Stimulated activated CD8-positive, alpha-beta memory T cell treated with anti-CD3 and anti-CD28 coated beads, Interleukin-7, amount 100 ng/mL, for 24 hours (primary cell): ENCODE measurements at regions not wholly inside any gene's neighbourhood (a gene's known extent, or its start where the extent isn't known, plus 50 kb on each side); places are given as distances from the start of the nearest gene placed in this dataset.
"Not testable (repeated sequence)": the region's sequence is repeated elsewhere in the genome, so short reads cannot be mapped to it uniquely, and the experiment has no call there.

Source experiments
- DNase-seq: peaks from one replicate; pipeline ENCODE4 v3.0.0-alpha.2; 2020; ENCODE audit warnings: low read depth

GRCh38 chr7:156014201-156014600 is 201.9 kb upstream of the SHH start:
- no peak for DNase-seq

DNA sequence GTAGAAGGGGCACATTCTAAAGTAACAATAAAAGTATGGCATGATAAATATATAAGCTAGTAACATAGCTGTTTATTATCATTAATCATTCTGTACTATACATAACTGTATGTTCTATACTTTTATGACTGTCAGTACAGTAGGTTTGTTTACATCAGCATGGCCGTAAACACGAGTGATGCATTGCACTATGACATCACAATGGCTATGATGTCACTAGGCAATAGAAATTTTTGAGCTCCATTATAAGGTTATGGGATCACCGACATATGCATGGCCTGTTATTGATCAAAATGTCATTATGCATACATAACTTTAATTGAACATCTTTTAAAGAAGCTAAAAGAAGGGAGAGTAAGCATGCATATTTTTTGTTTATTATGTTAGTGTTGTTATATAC is 200.1 kb upstream of the SHH start:
- no peak for DNase-seq

GRCh38 chr7:156009569-156009968 is 197.3 kb upstream of the SHH start:
- DNase-seq = no peak

- not testable (repeated sequence) for DNase-seq
Measured at GRCh38 chr7:156006876-156007275, 194.6 kb upstream of the SHH start.

DNA sequence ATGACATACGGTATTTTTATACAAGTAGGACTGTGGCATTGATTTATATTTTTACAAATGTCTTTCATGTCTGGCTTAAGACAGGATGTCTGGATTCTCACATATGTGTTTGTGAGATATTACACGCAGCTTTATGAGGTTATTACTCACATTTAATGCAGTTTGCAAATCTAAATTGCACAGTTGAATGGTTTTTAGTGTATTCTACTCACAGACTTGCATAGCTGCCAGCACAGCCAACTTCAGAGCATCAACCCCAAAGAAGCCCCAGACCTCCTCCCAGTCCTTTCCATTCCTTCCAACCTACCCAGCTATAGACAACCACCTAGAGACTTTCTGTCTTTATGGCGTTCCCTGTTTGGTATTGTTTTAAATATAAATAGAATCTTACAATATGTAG is 193.8 kb upstream of the SHH start:
- DNase-seq = no peak

DNA sequence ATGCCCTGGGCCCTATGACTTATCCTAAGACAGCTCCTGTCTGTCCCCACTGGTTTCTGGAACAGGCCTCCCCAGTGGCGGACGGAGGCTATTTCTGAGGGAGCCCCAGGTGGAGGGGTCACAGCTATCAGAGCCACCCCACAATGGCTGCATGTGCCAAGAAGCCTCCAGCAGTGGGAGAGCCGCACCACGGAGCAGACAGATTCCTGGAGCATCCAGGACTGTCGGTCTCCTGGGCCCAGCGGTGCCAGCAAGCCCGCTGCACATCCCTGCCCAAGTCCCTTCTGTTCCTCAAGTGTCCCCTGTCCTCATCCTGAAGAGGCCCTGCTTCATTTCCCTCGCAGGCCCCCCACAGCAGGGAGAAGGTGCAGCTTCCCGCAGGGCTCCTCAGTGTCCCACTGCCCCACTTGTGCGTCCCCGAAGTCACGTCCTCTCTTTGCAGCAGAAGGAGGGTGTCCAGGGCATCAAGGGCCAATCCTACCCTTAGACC is 193.0 kb upstream of the SHH start:
- DNase-seq = no peak

GRCh38 chr7:156004265-156005201 is 192.3 kb upstream of the SHH start:
- no peak for DNase-seq

- no peak for DNase-seq
Measured at GRCh38 chr7:156003220-156004162, 191.2 kb upstream of the SHH start.

- DNase-seq = no peak
Measured at GRCh38 chr7:156002362-156003066, 190.3 kb upstream of the SHH start.

GRCh38 chr7:156001496-156002260 is 189.4 kb upstream of the SHH start:
- no peak for DNase-seq

DNA sequence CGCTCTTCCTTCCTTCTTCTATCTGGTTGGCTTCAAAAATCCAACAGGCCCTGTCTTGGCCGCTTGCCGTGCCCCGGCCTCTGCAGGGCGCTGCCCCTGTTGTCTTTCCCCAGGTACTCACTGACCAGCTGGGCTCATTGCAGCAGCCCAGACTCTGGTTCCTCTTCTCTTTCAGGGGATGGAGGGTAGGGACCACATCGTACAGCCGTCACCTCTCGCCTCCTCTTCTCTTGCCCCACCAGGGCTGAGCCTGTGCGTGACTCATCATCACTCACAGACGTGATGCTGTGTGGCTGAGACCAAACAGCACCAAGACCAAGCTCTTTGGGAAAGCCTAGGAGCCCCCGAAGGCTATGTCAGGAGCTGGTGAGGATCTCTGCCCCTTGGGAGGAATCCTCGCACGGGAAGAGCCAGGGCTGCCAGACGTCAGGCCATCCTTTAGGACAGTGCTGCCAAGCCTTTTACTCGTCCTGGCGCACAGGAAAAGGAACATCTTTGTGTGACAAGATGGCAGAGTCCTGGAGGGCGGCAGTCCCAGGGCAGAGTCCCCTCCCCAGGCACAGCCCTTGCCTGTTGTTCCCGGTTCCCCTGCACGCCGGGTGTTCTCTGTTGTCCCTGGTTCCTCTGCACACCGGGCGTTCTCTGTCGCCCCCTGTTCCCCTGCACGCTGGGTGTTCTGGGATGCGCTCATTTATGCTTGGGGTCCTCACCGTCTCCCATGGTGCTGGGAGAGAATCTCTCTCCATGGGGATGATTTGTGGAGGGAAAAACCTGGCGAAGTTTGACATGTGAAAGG is 188.5 kb upstream of the SHH start:
- no peak for DNase-seq

DNA sequence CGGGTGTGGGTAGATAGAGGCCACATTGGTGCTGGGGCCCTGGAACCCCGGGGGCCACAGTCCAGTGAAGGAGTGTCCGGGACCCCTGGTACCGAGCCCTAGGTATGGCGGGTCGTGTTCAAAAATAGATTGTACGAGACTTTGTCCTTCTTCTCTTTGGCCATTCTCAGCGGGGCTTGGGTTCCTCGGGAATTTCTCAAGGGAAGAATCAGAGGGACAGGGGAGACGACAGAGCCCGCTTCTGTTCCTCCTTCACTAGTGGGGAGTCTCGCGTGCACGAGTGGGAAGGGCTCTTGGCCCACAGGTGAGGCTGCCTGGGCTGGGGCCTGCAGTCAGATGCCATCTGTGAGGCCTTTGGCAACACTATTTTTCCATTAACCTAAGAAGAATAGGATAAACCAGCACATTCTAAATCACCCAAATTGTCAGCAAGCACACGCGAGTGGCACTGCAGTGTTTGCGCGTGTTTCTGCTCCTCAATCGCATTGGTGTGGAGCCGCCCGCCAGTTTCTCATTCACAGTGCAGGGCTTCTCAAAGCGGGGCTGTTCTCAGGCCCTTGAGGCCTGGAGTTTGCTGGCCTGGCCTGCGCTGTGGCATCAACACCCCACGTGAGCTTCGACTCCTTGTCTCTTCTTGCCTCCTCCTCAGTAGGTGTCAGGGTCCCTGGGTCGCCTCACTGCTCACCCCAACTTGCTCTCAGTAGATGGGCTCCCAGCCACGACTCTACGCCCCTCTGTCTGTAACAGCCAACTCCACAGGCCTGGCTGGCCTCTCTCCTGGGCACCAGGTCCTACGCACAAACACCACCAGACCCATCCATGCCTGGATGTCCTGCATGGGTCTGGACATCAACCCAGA is 187.6 kb upstream of the SHH start:
- DNase-seq = no peak

DNA sequence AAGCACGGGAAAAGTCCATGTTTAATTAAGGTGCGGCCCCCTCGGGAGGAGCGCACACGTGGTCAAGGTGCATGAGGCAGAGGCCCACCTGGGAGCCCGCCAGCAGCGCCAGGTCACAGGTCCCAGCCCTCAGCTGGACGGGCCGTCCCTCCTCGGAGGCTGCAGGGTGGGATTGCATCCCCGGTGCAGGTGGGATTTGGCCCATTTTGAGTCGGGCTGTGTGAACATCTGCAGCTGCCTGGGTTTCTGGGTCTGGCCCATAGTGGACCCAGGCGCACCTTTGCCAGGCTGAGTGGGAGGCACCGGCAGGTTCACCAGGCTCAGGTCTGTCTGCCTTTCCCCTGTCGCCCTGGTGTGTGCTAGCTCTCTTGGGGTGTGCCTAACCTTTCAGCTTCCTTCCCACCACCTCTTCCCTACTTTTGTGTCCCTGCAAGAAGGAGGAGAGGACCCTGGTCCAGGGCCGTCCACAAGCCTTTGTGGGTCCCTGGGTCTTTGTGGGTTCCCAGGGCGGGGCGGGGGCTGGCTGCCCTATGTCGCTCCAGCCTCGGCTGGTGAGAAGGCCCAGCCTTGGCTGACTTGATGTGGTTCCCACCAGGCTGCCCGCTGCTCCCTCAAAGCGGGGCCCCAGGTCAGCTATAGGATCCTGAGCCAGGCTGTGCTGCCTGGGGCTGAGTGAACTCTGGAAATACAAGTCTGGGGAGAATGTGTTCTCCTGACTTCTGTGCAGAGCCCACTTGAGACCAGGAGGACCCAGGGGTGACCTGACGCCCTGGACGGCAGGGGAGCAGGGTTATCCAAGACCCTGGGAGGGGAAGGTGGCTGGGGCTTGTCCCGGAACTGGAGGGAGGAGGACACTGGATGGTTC is 186.7 kb upstream of the SHH start:
- no peak for DNase-seq

DNA sequence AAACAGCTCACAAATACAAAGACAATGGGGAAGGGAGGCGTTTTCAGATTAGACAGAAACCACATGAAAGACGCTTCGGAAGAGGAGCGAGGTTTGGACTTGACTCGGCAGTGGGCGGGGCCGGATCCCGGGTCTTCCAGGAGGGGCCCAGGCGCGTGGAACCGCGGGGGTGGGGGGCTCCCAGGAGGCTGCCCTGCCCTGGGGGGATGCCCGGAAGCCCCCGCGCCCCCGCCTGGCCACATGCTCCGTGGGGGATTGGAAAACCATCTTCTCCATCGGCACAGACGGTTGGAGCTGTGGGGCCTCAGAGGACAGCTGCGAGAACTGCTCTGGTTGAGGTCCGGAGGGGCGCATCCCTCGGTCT is 186.0 kb upstream of the SHH start:
- DNase-seq = no peak

DNA sequence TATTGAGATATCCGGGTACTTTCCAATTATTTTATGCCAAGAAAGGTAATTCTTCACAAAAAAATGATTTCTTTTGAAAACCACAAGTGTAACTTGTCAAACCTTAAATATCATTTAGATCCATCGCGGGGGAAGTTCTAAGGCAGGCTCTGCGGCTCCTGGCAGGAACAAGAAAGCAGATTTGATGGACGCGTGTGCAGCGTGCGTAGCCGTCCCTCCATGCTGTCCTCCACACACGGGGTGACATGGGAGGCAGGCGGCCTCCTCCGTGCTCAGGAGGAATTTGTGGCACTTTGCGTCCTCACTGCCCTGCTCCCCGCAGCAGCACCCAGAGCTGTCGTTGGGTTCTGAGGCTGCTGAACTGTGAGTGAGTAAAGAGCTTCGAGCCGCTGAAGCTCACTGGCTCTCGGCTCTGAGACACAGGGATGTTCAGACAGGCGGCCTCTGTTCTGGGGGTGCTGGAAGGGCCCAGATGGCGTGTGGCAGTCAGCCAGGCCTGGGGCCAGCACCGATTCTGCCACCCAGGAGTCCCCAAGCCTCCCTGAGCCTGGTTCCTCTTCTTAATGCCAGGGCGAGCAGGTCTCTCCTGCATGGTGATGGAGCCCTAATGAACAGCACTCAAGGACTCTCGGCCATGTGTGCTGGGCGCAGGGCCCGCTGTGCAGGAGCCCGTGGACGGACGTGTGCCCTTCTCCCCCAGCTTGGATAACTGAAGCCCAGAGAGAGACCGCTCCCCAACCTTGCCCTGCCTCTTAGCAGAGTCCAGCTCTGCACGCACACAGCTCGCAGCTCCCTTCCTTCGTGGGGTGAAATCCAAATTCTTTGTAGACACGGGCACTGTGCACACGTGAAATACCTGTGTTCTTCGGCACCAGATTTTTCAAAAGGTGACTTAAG is 185.4 kb upstream of the SHH start:
- no peak for DNase-seq

DNA sequence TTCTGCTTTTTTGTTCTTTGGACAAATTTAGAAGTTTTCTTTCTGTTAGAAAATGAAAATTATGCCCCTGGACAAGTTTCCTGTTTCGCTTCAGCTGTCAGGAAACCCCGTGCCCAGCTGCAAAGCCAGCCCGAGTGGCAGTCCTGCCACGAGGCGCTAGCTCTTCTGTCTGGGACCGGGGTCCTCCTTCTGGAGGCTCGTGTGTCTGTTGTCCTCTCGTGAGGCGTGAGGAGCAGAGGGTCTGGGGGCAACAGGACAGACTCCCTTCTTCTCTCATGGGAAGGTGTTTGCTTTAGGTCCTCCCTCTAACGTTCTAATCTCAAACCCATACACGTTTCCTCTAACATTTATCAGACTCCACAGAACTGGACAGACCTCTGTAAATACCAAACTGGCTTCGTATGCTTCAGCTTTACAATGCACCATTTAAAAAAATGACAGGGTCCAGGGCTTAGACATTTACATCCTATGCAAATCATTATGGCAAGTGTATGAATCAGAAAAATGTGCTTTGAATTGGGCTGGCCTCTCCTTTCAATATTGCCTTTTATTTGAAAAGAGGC is 184.5 kb upstream of the SHH start:
- DNase-seq = no peak

GRCh38 chr7:155995183-155995612 is 182.9 kb upstream of the SHH start:
- no peak for DNase-seq
